ENCODE measurements at regions not wholly inside any gene's neighbourhood (a gene's known extent, or its start where the extent isn't known, plus 50 kb on each side); places are given as distances from the start of the nearest gene placed in this dataset.

- Histone ChIP-seq H3K4me1 (no peaks in the 10 kb centered on the region), H3K9me3 (no peaks in the 10 kb centered on the region), H3K27ac (peak overlapping the region in 1 of 2 donors; percentile 63), H3K4me3 (no peak overlapping the region), H3K36me3 (no peaks in the 10 kb centered on the region), H3K27me3 (no peaks in the 10 kb centered on the region)
- DNase-seq, result peak; percentile 56 to 64
- intact Hi-C loops (cut with DNase I; ENCODE audit: low total_unique reads), result loop anchor here (5.0 kb wide), 1 partner anchor 683 kb away; no protein-coding TSS in a partner anchor
- no peak for TF ChIP-seq POLR2A (IDR thresholded peaks at IDR 0.05)
- TF ChIP-seq, protein P1, sequence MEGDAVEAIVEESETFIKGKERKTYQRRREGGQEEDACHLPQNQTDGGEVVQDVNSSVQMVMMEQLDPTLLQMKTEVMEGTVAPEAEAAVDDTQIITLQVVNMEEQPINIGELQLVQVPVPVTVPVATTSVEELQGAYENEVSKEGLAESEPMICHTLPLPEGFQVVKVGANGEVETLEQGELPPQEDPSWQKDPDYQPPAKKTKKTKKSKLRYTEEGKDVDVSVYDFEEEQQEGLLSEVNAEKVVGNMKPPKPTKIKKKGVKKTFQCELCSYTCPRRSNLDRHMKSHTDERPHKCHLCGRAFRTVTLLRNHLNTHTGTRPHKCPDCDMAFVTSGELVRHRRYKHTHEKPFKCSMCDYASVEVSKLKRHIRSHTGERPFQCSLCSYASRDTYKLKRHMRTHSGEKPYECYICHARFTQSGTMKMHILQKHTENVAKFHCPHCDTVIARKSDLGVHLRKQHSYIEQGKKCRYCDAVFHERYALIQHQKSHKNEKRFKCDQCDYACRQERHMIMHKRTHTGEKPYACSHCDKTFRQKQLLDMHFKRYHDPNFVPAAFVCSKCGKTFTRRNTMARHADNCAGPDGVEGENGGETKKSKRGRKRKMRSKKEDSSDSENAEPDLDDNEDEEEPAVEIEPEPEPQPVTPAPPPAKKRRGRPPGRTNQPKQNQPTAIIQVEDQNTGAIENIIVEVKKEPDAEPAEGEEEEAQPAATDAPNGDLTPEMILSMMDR (IDR thresholded peaks at IDR 0.05), result peak; percentile 43 to 59 (median 51)
Measured at GRCh38 chr3:24680214-24680967, 185.7 kb upstream of the THRB start.

DNA sequence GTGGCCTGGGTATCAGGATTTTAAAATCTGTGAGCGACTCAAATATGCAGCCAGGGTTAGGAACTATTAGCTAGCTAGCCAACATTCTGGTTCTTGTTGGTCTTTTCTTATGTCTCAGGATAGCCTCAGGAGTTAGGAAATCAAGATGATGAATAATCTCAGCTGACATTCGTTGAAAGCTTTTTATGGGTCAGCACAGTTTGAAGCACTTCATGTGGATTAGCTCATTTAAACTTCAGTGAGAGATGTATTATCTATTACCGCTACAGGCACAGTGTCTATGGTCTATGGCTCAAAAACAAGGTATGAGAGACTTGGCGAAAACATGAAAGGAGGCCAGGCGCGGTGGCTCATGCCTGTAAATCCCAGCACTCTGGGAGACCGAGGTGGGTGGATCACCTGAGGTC lies 187.5 kb upstream of the THRB start:
- intact Hi-C loops (cut with DNase I; ENCODE audit: low total_unique reads), result loop anchor here (5.0 kb wide), 1 partner anchor 685 kb away; no protein-coding TSS in a partner anchor
- no peaks in the 10 kb centered on the region for H3K9me3 ChIP-seq

DNA sequence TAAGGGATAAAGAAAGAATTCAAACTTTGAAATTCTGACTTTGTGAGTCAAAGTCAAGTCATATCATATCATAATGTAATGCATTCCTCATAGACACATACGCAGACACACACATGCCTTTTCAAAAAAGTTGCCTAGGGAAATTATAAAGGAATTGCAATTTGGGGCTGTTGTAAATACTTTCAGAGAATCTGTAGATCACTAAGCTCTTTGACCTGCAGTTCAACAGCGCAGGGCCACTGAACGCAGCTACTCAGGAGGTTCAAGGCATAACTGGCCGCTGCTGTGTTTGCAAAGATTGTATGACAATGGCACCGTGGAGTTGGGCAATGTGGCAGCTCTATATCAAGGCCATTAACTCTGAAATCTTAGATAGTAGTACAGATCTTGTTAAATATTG lies 188.4 kb upstream of the THRB start:
- TF ChIP-seq POLR2A (IDR thresholded peaks at IDR 0.05), result no peak
- TF ChIP-seq, protein P1 (IDR thresholded peaks at IDR 0.05), result no peak
- Histone ChIP-seq H3K36me3 (no peaks in the 10 kb centered on the region), H3K4me1 (no peaks in the 10 kb centered on the region), H3K27ac (no peak overlapping the region), H3K9me3 (no peaks in the 10 kb centered on the region), H3K27me3 (no peaks in the 10 kb centered on the region), H3K4me3 (no peak overlapping the region)
- intact Hi-C loops (cut with DNase I; ENCODE audit: low total_unique reads), result loop anchor here (5.0 kb wide), 1 partner anchor 686 kb away; no protein-coding TSS in a partner anchor
- DNase-seq, result no peak

More for the DNA sequence above, 187.5 kb upstream of the THRB start:
- Histone ChIP-seq H3K27me3 (no peaks in the 10 kb centered on the region), H3K4me1 (no peaks in the 10 kb centered on the region), H3K36me3 (no peaks in the 10 kb centered on the region), H3K4me3 (no peak overlapping the region), H3K27ac (peak overlapping the region; percentile 40 to 63)
- DNase-seq, result peak in 1 of 2 donors; percentile 26
- no peak for TF ChIP-seq POLR2A (IDR thresholded peaks at IDR 0.05)
- TF ChIP-seq, protein P1 (IDR thresholded peaks at IDR 0.05), result no peak

DNA sequence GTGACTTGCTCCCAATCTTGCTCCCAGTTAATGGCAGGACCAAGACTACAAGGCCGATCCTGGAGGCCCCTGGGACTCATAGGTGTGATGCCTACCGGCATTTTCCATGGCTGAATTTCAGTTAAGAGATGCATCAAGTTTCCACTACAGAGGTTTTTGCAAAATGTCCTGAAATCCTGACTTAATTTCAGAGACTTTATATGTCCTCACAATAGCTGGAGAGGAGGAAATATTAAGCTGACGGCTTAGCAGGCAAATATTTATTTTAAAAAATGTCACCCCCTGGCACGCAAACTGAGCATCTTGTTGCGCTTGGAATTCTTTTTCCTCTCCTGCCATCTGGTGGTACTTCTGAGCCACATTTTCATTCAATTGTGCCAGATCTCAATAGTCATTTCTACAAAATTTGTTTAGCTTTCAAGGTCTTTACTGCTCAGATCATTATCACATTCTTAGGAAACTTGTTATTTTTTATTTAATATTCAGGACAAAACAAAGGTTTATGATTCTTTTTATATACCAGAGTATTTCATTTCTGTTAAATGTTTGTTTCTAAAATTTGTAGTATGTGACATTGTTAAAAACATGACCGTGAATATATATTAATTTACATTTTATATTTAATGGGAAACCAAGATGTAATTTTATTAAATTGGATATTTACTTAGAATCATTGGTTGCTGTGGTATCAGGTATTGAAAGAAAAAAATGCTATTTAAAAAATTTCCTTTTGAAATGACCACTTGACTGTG lies 189.2 kb upstream of the THRB start:
- H3K9me3 ChIP-seq, result no peaks in the 10 kb centered on the region
- DNase-seq, result peak in 1 of 2 donors; percentile 40
- intact Hi-C loops (cut with DNase I; ENCODE audit: low total_unique reads), result loop anchor here (5.0 kb wide), 1 partner anchor 687 kb away; no protein-coding TSS in a partner anchor
- H3K4me1 ChIP-seq, result no peaks in the 10 kb centered on the region
- no peak overlapping the region for H3K4me3 ChIP-seq
- no peaks in the 10 kb centered on the region for H3K36me3 ChIP-seq
- peak overlapping the region in 1 of 2 donors; percentile 5 for H3K27ac ChIP-seq
- no peaks in the 10 kb centered on the region for H3K27me3 ChIP-seq
- no peak for TF ChIP-seq POLR2A (IDR thresholded peaks at IDR 0.05)
- TF ChIP-seq, protein P1 (IDR thresholded peaks at IDR 0.05), result peak; percentile 66 to 73 (median 68)
